IPS-11a (cell line): ENCODE measurements at regions not wholly inside any gene's neighbourhood (a gene's known extent, or its start where the extent isn't known, plus 50 kb on each side); places are given as distances from the start of the nearest gene placed in this dataset.

ENCODE experiments used
- H3K4me3 ChIP-seq: one replicate; pipeline ENCODE4 v1.5.1; 2013; ENCODE audit warnings: low read depth, low read length, control low read depth

DNA sequence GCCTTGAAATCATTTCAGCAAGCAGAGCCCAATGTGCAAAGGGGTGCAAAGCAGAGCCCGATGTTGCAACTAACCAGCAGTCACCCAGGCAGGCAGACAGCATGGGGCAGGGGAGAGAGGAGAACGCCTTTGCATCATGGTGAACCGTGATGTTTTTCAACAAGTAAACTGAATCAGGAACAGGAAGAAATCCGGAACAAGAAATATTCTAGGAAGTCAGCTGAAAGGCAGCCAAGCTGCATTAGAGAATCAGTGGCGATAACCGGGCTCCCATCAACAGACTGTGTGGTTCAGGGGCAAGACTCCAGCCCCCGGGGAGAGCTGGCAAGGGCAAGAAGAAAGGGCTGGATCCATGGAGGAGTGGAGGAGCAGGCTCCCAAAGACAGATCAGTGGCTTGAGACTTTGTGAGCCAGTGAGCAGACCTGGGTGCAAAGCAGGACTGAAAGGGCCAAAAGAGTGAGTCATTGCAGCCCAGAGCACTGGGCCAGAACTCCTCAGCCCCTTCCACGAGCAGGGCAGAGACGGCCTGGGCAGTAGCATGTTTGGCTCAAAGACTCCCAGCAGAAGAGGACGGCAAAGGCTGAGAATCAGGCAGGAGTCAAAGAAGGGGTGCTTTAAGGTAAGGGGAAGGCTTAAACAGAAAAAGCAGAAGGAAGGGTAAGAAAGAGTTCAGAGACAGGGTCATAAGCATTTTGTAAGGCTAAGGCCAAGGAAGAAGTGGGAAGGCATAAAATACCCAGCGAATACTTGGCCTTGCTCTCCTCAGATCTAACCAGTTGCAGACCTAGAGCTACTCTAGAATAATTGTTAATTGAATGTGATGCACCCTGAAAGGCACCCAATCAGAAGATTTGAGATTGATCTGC is 155.0 kb downstream of the SETD4 start:
- no peak overlapping the region for H3K4me3 ChIP-seq

- no peak overlapping the region for H3K4me3 ChIP-seq
Observed at GRCh38 chr21:35900539-35900938, 159.8 kb downstream of the SETD4 start.

DNA sequence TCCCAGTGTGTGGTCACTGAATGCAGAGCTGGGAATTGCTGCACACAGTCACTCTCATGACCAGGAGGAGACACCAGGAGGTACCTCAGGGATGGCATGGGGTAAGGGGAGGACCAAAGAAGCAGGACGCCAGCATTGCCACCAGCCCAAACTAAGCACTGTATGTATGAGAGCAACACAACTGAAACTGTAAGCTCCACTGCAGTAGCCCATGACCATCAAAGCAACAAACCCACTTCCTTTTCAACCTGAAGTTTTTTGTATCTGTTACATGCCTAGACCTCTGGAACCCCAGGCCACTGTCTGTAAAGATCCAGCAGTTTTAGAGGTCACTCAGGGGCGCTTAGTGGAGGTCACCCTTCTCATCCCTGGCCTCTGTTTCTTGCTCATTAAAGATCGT is 164.3 kb downstream of the SETD4 start:
- no peak overlapping the region for H3K4me3 ChIP-seq

GRCh38 chr21:35895598-35895997 is 164.7 kb downstream of the SETD4 start:
- no peak overlapping the region for H3K4me3 ChIP-seq

DNA sequence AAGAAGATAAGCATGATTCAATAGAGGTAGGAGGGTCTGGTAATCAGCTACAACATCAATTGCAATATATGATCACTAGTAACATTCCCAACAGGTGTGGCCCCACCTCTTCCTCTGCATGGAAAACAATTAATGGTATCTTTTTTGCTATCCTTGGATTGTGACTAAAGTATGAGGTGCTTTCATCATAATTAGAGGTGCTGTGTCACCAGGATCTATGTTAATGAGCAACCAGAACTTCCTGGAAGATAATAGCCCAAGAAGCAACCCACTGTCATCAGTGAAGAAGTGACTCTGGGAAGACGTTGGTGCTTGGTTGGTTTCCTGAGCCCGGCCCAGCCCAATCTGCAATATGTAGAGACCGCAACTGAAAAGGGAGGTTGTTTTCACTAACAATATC is 167.2 kb downstream of the SETD4 start:
- H3K4me3 ChIP-seq, result no peak overlapping the region

DNA sequence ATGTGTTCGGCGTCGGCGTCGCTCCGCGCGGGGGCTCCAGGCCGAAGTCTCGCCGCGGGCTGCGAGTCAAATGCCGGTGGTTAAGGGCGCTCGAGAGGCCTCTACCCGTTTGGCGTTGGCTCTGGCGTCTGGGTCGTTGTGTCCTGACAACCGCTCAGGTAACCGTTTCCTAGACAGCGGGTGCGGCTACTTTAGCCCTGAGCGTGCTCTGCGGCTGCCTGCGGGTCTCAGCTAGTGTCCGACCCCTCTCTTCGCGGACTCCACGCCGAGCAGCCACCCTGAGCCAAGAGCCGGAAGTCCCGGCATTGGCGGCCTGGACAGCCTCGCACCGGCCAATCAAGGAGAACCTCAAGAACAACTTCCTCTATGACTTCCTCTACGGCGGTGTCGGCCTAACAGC is 173.4 kb downstream of the SETD4 start:
- no peak overlapping the region for H3K4me3 ChIP-seq

GRCh38 chr21:35885942-35886541 is 174.3 kb downstream of the SETD4 start:
- no peak overlapping the region for H3K4me3 ChIP-seq

- H3K4me3 ChIP-seq, result no peak overlapping the region
Observed at GRCh38 chr21:35882791-35883240, 177.5 kb downstream of the SETD4 start.

DNA sequence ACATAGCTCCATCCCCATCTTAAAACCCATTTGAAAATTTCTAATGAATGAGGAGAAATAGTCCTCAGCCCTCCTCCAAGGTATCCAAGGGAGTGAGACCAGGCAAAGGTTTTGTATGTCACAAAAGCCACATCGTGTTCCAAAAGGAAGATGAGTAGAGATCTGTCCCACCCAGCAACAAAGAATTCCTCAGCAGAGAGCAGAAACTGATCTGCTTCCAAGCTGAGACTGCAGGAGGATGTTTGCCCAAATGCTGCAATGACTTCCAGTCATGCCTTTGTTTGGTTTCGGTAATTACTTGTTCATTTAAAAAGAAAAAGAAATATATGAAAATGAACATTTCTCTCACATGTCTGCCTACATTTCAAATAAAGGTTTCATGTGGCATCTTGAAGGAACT is 186.9 kb downstream of the SETD4 start:
- no peak overlapping the region for H3K4me3 ChIP-seq

- H3K4me3 ChIP-seq, result no peak overlapping the region
Observed at GRCh38 chr21:35871906-35872305, 188.4 kb downstream of the SETD4 start.

- no peak overlapping the region for H3K4me3 ChIP-seq
Observed at GRCh38 chr21:35868869-35869223, 191.5 kb downstream of the SETD4 start.

GRCh38 chr21:35868005-35868868 is 192.1 kb downstream of the SETD4 start:
- H3K4me3 ChIP-seq, result no peak overlapping the region

GRCh38 chr21:35864039-35864438 is 196.3 kb downstream of the SETD4 start:
- H3K4me3 ChIP-seq, result no peak overlapping the region

DNA sequence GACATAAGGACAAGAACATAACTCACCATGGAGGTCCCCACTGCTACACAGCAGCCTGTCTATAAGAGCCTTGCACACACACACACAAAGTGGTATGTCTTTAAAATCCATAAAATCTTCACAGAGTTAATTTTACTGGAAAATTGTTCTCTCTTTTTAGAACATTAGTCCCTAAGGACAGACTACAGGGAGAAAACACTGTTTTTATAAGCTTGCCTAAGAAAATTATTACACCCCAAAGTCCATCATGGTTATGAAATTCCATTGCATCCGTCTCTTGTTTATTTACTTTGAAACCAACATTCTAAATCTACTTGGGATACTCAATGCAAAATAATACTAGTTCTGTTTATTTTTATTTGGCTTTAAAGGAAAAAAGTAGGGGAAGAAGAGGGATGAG is 197.4 kb downstream of the SETD4 start:
- no peak overlapping the region for H3K4me3 ChIP-seq

DNA sequence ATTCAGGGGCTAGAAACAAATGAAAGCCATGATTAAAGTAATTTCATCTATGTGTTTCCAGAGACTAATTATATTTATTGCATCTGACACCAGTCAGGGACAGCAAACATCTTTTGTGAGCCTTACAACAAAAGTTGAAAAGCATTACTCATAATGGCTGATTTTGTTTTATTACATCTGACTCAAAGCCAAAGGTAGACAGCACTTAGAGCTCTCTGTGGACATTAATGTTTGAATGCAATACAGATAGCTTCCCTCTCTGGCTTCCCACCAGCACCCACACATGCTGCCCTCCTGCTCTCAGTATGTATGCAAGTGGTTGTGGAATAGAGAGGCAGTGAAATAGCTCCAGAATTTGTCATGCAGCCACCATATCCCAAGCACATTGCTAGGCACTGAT is 198.7 kb downstream of the SETD4 start:
- no peak overlapping the region for H3K4me3 ChIP-seq

GRCh38 chr21:35860189-35860869 is 200.0 kb downstream of the SETD4 start:
- no peak overlapping the region for H3K4me3 ChIP-seq

DNA sequence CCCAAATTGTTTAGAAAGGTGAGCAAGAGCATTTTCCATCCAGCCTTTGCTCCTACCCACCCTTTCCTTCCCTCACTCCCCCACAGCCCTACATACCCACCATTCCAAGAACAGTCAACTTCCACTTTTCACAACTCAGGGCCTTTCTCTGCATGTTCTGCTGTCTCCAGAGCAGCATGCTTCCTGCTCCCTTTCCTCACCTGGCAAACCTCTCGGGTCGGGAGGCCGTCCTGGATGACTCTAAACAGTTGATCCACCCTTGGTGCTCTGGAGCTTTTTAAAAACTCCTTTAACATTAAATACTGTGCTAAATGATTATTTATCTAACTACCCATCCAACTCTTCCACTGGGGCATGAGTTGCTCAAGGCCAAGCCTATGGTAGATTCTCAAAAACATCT is 200.6 kb downstream of the SETD4 start:
- no peak overlapping the region for H3K4me3 ChIP-seq

GRCh38 chr21:35857095-35857494 is 203.2 kb downstream of the SETD4 start:
- H3K4me3 ChIP-seq, result no peak overlapping the region

GRCh38 chr21:35855484-35855883 is 204.8 kb downstream of the SETD4 start:
- no peak overlapping the region for H3K4me3 ChIP-seq

GRCh38 chr21:35854281-35854680 is 206.0 kb downstream of the SETD4 start:
- H3K4me3 ChIP-seq, result no peak overlapping the region
